Vagina (tissue), 2 donors: ENCODE measurements at regions not wholly inside any gene's neighbourhood (a gene's known extent, or its start where the extent isn't known, plus 50 kb on each side); places are given as distances from the start of the nearest gene placed in this dataset.

Source experiments
- POLR2A ChIP-seq, 2 donors: fragments of 450-650 bp; IDR thresholded peaks; one replicate each; pipeline ENCODE4 v1.6.1; 2017; ENCODE audit warnings: antibody characterized with exemption in 2 of 2, mild to moderate bottlenecking in 2 of 2, moderate library complexity in 2 of 2
- POLR2AphosphoS5 ChIP-seq, 2 donors: sonication (generic); formaldehyde crosslinking; IDR thresholded peaks; one replicate each; pipeline ENCODE4 v1.9.0; 2017; ENCODE audit warnings: antibody characterized with exemption in 2 of 2, mild to moderate bottlenecking in 2 of 2, low read depth in 1 of 2; ENCODE audit not compliant: insufficient read depth in 1 of 2

DNA sequence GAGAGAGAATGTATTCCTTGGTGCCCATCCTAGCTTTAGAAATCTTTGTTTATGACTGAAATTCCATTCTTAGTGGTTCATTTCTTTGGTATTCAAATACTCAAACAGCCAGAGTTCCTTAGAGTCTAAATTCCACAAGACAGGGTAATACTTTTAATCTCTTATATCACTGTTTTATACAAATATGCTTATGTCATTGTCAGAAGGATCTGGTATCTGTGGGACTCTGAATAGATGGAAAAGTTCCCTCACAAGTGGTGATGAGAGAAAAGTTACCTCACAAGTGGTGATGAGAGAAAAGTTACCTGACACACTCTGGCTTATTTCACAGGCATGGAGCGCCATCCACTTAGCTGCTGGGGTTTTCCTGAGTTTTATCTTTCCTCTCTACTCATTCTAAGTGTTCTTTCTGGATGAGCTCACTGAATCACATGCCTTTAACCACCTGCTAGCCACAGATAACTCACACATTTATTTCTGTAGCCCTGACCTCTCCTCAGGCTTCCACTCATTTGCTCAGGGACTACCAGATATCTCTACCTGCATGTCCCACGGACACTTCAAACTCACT lies 784.0 kb downstream of the SUGCT start:
- TF ChIP-seq POLR2A (IDR thresholded peaks at IDR 0.05), result no peak
- TF ChIP-seq POLR2AphosphoS5 (IDR thresholded peaks at IDR 0.05; ENCODE audit: insufficient read depth in 1 of 2, low read depth in 1 of 2), result no peak
